CD4-positive, alpha-beta T cell (primary cell): ENCODE measurements at regions not wholly inside any gene's neighbourhood (a gene's known extent, or its start where the extent isn't known, plus 50 kb on each side); places are given as distances from the start of the nearest gene placed in this dataset.

Experiments
- ATAC-seq: fragments of 200-7000 bp; cut with Tn5 transposase; one replicate; pipeline ENCODE4 v1.10.0; 2022; ENCODE audit warnings: mild to moderate bottlenecking; ENCODE audit not compliant: poor library complexity
- CTCF ChIA-PET: fragments of 350-600 bp; sonication (Branson Sonifier 250); formaldehyde crosslinking; loops from one replicate; lab custom pipeline; 2021; ENCODE audit warnings: antibody characterized with exemption, inconsistent platforms; lab: Charles Lee
- POLR2A ChIA-PET: fragments of 350-600 bp; sonication (Branson Sonifier 250); formaldehyde crosslinking; loops from one replicate; lab custom pipeline; 2021; ENCODE audit warnings: antibody characterized with exemption, inconsistent platforms; lab: Charles Lee
- DNase-seq, 14 experiments: peaks; one replicate each; pipeline ENCODE4 v3.0.0-alpha.2; 2013 to 2020; ENCODE audit warnings: mixed read lengths in 2 of 14
- H3K27ac ChIP-seq, 2 donors: one replicate each; pipeline versions ENCODE4 v1.5.1 to v1.7.0; 2013; ENCODE audit warnings: low read length in 2 of 2, low read depth in 1 of 2, mild to moderate bottlenecking in 1 of 2
- H3K27me3 ChIP-seq, 2 experiments: 1 replicate in 1 of 2; 2 replicates in 1 of 2; pipeline versions ENCODE4 v1.6.1 to v1.7.0; 2013; ENCODE audit warnings: low read length in 2 of 2, control low read depth in 1 of 2, mild to moderate bottlenecking in 1 of 2, moderate library complexity in 1 of 2; ENCODE audit not compliant: insufficient read depth in 2 of 2, control insufficient read depth in 1 of 2
- H3K36me3 ChIP-seq: one replicate; pipeline ENCODE4 v1.6.1; 2013; ENCODE audit warnings: low read length, control low read depth; ENCODE audit not compliant: insufficient read depth
- H3K4me1 ChIP-seq: one replicate; pipeline ENCODE4 v1.6.1; 2013; ENCODE audit warnings: low read length, control low read depth; ENCODE audit not compliant: insufficient read depth
- H3K4me3 ChIP-seq: one replicate; pipeline ENCODE4 v1.5.1; 2013; ENCODE audit warnings: mild to moderate bottlenecking, low read length, moderate library complexity
- H3K9me3 ChIP-seq, 2 experiments: 1 replicate in 1 of 2; 2 replicates in 1 of 2; pipeline versions ENCODE4 v1.6.1 to v1.7.0; 2013; ENCODE audit warnings: low read length in 2 of 2, mild to moderate bottlenecking in 2 of 2, control low read depth in 1 of 2, moderate library complexity in 1 of 2; ENCODE audit not compliant: control insufficient read depth in 1 of 2, insufficient read depth in 1 of 2
- H3K27ac Mint-ChIP-seq: one replicate; pipeline ENCODE4 v1.8.0; 2020; ENCODE audit warnings: mixed read lengths
- H3K27me3 Mint-ChIP-seq: one replicate; pipeline ENCODE4 v1.8.0; 2021; ENCODE audit warnings: mixed read lengths
- H3K36me3 Mint-ChIP-seq: one replicate; pipeline ENCODE4 v1.8.0; 2021; ENCODE audit warnings: low read depth, mixed read lengths
- H3K4me1 Mint-ChIP-seq: one replicate; pipeline ENCODE4 v1.8.0; 2021; ENCODE audit warnings: low read depth, mixed read lengths
- H3K4me3 Mint-ChIP-seq: one replicate; pipeline ENCODE4 v1.8.0; 2020; ENCODE audit warnings: mild to moderate bottlenecking, mixed read lengths
- H3K9me3 Mint-ChIP-seq: one replicate; pipeline ENCODE4 v1.8.0; 2020; ENCODE audit warnings: mixed read lengths
- CTCF ChIP-seq: fragments of 200-600 bp; IDR thresholded peaks from one replicate; pipeline ENCODE4 v1.8.0; 2022; ENCODE audit warnings: antibody characterized with exemption, mild to moderate bottlenecking
- intact Hi-C, 2 experiments: fragments of 100-400 bp; cut with DNase I in 1 of 2; cut with micrococcal nuclease in 1 of 2; formaldehyde crosslinking; loops; one replicate each; pipeline versions ENCODE4 v1.15.1 to v1.9.0; 2023 to 2025; cut with DNase I, micrococcal nuclease

GRCh38 chr21:23951251-23951650 lies 1656.0 kb downstream of the MRPL39 start:
- DNase-seq (no peak), ATAC-seq (no peak)
- Mint-ChIP-seq H3K4me3 (no peak overlapping the region), H3K36me3 (no peaks in the 10 kb centered on the region), H3K9me3 (no peaks in the 10 kb centered on the region), H3K4me1 (peaks cover 26% of the 10 kb centered on the region), H3K27ac (no peak overlapping the region), H3K27me3 (no peaks in the 10 kb centered on the region)
- Histone ChIP-seq H3K27ac (no peak overlapping the region), H3K27me3 (no peaks in the 10 kb centered on the region), H3K4me3 (no peak overlapping the region), H3K36me3 (no peaks in the 10 kb centered on the region), H3K9me3 (peaks cover 0 to 5% of the 10 kb centered on the region in 2 experiments), H3K4me1 (no peaks in the 10 kb centered on the region)
- intact Hi-C loops = no loop called here
- TF ChIP-seq CTCF = no peak
- ChIA-PET CTCF (no interaction called here), POLR2A (no interaction called here)

GRCh38 chr21:23950344-23950743 lies 1656.9 kb downstream of the MRPL39 start:
- POLR2A ChIA-PET = no interaction called here
- Histone ChIP-seq H3K27me3 (no peaks in the 10 kb centered on the region), H3K4me3 (no peak overlapping the region), H3K4me1 (no peaks in the 10 kb centered on the region), H3K27ac (no peak overlapping the region), H3K9me3 (peaks cover 0 to 10% of the 10 kb centered on the region in 2 experiments), H3K36me3 (no peaks in the 10 kb centered on the region)
- Mint-ChIP-seq H3K4me1 (peaks cover 22% of the 10 kb centered on the region), H3K4me3 (no peak overlapping the region), H3K9me3 (no peaks in the 10 kb centered on the region), H3K27me3 (no peaks in the 10 kb centered on the region), H3K27ac (no peak overlapping the region), H3K36me3 (no peaks in the 10 kb centered on the region)
- ATAC-seq = no peak
- TF ChIP-seq CTCF = no peak
- intact Hi-C loops = no loop called here
- CTCF ChIA-PET = no interaction called here
- no peak for DNase-seq

GRCh38 chr21:23949493-23949892 lies 1657.8 kb downstream of the MRPL39 start:
- no peak overlapping the region for H3K4me3 Mint-ChIP-seq
- no peak for ATAC-seq
- H3K36me3 Mint-ChIP-seq = no peaks in the 10 kb centered on the region
- CTCF ChIA-PET = no interaction called here
- no peaks in the 10 kb centered on the region for H3K27me3 Mint-ChIP-seq
- H3K4me3 ChIP-seq = no peak overlapping the region
- peaks cover 0 to 10% of the 10 kb centered on the region in 2 experiments for H3K9me3 ChIP-seq
- H3K9me3 Mint-ChIP-seq = no peaks in the 10 kb centered on the region
- TF ChIP-seq CTCF = no peak
- H3K27me3 ChIP-seq = no peaks in the 10 kb centered on the region
- intact Hi-C loops = no loop called here
- H3K36me3 ChIP-seq = no peaks in the 10 kb centered on the region
- H3K27ac Mint-ChIP-seq = no peak overlapping the region
- no peak overlapping the region for H3K27ac ChIP-seq
- no peak for DNase-seq
- POLR2A ChIA-PET = no interaction called here
- no peaks in the 10 kb centered on the region for H3K4me1 ChIP-seq
- H3K4me1 Mint-ChIP-seq = peaks cover 19% of the 10 kb centered on the region
